H1 (cell line): ENCODE measurements at regions not wholly inside any gene's neighbourhood (a gene's known extent, or its start where the extent isn't known, plus 50 kb on each side); places are given as distances from the start of the nearest gene placed in this dataset.

ENCODE experiments used
- BRCA1 ChIP-seq: IDR thresholded peaks from 2 replicates; pipeline ENCODE4 v1.6.1; 2012; ENCODE audit warnings: low read depth, low read length, improper control_type of control experiment
- CEBPB ChIP-seq: IDR thresholded peaks from 2 replicates; pipeline ENCODE4 v1.6.1; 2012; ENCODE audit warnings: low read depth, low read length
- CTCF ChIP-seq, 3 experiments: IDR thresholded peaks; 1 replicate in 2 of 3; 2 replicates in 1 of 3; pipeline versions ENCODE4 v1.5.1 to v1.6.1; 2011; ENCODE audit warnings: low read length in 3 of 3, mild to moderate bottlenecking in 3 of 3, inconsistent platforms in 2 of 3, low read depth in 1 of 3, moderate library complexity in 1 of 3; ENCODE audit not compliant: insufficient read depth in 1 of 3; ENCODE audit errors: control extremely low read depth in 1 of 3
- EZH2 ChIP-seq: fragments of 200-600 bp; sonication (generic); IDR thresholded peaks from 2 replicates; pipeline ENCODE4 v1.7.1; 2012; ENCODE audit warnings: low read depth, mild to moderate bottlenecking, moderate library complexity, low read length, inconsistent platforms; ENCODE audit not compliant: severe bottlenecking
- FOSL1 ChIP-seq: IDR thresholded peaks from 2 replicates; pipeline ENCODE4 v1.6.1; 2011; ENCODE audit warnings: mild to moderate bottlenecking, low read depth, low read length, moderate library complexity; ENCODE audit not compliant: insufficient read depth
- JUND ChIP-seq: IDR thresholded peaks from 2 replicates; pipeline ENCODE4 v1.6.1; 2011; ENCODE audit warnings: mild to moderate bottlenecking, improper control_type of control experiment, low read length
- MAFK ChIP-seq: IDR thresholded peaks from 2 replicates; pipeline ENCODE4 v1.6.1; 2012; ENCODE audit warnings: low read depth, mild to moderate bottlenecking, improper control_type of control experiment, low read length
- POLR2A ChIP-seq, 2 experiments: IDR thresholded peaks; 1 replicate in 1 of 2; 2 replicates in 1 of 2; pipeline ENCODE4 v1.6.1; 2011; ENCODE audit warnings: low read depth in 2 of 2, low read length in 2 of 2, mild to moderate bottlenecking in 2 of 2; ENCODE audit errors: control extremely low read depth in 1 of 2
- POLR2AphosphoS5 ChIP-seq: IDR thresholded peaks from 2 replicates; pipeline ENCODE4 v1.6.1; 2011; ENCODE audit warnings: low read depth, low read length
- RAD21 ChIP-seq, 2 experiments: IDR thresholded peaks in 1 of 2; conservative IDR thresholded peaks in 1 of 2; 2 replicates each; pipeline ENCODE4 v1.6.1; 2011; ENCODE audit warnings: low read depth in 2 of 2, low read length in 2 of 2, improper control_type of control experiment in 1 of 2, inconsistent platforms in 1 of 2, mild to moderate bottlenecking in 1 of 2, moderate library complexity in 1 of 2
- RFX5 ChIP-seq: IDR thresholded peaks from 2 replicates; pipeline ENCODE4 v1.6.1; 2011; ENCODE audit warnings: low read depth, low read length, improper control_type of control experiment, borderline replicate concordance
- TBP ChIP-seq: IDR thresholded peaks from 2 replicates; pipeline ENCODE4 v1.6.1; 2011; ENCODE audit warnings: low read depth, low read length, improper control_type of control experiment
- YY1 ChIP-seq: IDR thresholded peaks from 2 replicates; pipeline ENCODE4 v1.6.1; 2011; ENCODE audit warnings: low read depth, mild to moderate bottlenecking, low read length

GRCh38 chr7:106566196-106566595 is 94.8 kb downstream of the CCDC71L start:
- TF ChIP-seq JUND (no peak), YY1 (no peak), EZH2 (no peak), RFX5 (no peak), BRCA1 (no peak), POLR2AphosphoS5 (no peak), MAFK (no peak), CTCF (IDR thresholded peaks at IDR 0.05; ENCODE audit: control extremely low read depth in 1 of 3, insufficient read depth in 1 of 3, low read depth in 1 of 3, low read length in 3 of 3) (no peak), POLR2A (IDR thresholded peaks at IDR 0.05; ENCODE audit: control extremely low read depth in 1 of 2, low read depth in 2 of 2, low read length in 2 of 2) (no peak), TBP (no peak), RAD21 (IDR thresholded peaks at IDR 0.05 in 1 of 2, conservative IDR thresholded peaks at IDR 0.05 in 1 of 2; ENCODE audit: low read depth in 2 of 2, low read length in 2 of 2) (no peak), FOSL1 (no peak), CEBPB (no peak)
